Hepatocyte (in vitro differentiated cells): ENCODE measurements at regions not wholly inside any gene's neighbourhood (a gene's known extent, or its start where the extent isn't known, plus 50 kb on each side); places are given as distances from the start of the nearest gene placed in this dataset.

ENCODE experiments used
- EZH2phosphoT487 ChIP-seq: fragments of 200-600 bp; sonication (generic); IDR thresholded peaks from one replicate; pipeline ENCODE4 v1.6.1; 2018; ENCODE audit warnings: antibody characterized with exemption, mild to moderate bottlenecking, low read depth, moderate library complexity; ENCODE audit not compliant: unreplicated experiment, severe bottlenecking
- TF ChIP-seq, protein P1 (sequence below): fragments of 200-600 bp; sonication (generic); IDR thresholded peaks from 2 replicates; pipeline ENCODE4 v1.5.1; 2016; ENCODE audit warnings: antibody characterized with exemption, mild to moderate bottlenecking; ENCODE audit not compliant: poor library complexity

DNA sequence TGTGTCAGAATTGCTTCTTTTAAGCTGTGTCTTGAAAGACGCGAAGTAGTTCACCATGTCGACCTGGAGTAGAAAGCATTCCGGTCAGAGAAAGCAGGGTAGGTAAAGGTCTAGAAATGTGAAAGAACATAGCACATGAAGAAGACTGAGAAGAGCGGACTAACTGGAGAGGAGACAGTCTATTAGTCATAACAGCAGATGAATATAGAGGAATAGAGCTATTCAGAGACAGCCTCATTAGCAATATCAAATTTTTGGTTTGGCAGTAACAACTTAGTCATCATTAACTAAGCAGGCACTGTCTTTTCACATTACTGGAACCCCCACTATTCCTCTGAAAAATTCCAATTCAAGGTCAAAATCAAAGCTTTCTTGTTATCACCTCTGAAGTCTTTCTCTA, 678.8 kb downstream of the DIPK2A start:
- TF ChIP-seq, protein P1, sequence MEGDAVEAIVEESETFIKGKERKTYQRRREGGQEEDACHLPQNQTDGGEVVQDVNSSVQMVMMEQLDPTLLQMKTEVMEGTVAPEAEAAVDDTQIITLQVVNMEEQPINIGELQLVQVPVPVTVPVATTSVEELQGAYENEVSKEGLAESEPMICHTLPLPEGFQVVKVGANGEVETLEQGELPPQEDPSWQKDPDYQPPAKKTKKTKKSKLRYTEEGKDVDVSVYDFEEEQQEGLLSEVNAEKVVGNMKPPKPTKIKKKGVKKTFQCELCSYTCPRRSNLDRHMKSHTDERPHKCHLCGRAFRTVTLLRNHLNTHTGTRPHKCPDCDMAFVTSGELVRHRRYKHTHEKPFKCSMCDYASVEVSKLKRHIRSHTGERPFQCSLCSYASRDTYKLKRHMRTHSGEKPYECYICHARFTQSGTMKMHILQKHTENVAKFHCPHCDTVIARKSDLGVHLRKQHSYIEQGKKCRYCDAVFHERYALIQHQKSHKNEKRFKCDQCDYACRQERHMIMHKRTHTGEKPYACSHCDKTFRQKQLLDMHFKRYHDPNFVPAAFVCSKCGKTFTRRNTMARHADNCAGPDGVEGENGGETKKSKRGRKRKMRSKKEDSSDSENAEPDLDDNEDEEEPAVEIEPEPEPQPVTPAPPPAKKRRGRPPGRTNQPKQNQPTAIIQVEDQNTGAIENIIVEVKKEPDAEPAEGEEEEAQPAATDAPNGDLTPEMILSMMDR, result no peak
- TF ChIP-seq EZH2phosphoT487, result no peak
